Midbrain (tissue), 1 donor: ENCODE measurements at regions not wholly inside any gene's neighbourhood (a gene's known extent, or its start where the extent isn't known, plus 50 kb on each side); places are given as distances from the start of the nearest gene placed in this dataset.

Source experiments
- DNase-seq: peaks from one replicate; lab custom pipeline; 2025; lab: John Stamatoyannopoulos, UW

DNA sequence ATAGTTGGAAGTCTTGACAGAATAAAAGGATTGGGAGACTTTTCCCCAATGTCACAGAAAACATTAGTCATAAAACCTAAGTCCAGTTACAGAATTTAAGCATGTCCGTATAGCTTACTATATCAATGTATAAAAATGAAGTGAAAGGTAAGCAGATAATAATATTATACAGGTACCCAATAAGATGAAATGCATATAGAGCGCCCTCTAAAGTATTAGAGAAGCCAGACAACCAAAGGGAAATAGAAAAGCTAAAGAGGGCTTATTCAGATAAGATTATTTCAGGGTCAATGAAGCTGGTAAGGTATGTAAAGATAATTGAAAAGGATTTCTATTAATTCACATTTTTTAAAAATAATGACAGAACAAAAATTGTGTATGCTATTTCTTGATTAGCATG is 947.7 kb upstream of the MAP3K7 start:
- no peak for DNase-seq

DNA sequence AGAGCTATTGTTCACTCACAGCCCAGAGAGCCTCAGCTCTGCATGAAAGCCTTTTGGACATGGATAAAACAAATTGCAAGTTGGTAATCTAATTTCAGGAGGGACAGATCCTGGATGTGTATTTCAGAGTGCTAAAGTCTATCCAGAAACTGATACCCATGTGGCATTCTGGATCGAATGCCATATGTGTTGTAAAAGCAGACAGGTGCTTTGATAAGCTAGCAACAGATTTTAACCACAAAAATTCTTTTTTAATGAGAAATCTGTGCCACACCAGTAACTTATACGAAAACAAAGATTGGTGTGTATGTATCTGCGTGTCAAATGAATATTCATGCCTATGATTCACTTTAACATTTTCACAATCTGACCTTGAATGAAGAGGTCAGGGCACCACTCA is 936.6 kb upstream of the MAP3K7 start:
- no peak for DNase-seq

DNA sequence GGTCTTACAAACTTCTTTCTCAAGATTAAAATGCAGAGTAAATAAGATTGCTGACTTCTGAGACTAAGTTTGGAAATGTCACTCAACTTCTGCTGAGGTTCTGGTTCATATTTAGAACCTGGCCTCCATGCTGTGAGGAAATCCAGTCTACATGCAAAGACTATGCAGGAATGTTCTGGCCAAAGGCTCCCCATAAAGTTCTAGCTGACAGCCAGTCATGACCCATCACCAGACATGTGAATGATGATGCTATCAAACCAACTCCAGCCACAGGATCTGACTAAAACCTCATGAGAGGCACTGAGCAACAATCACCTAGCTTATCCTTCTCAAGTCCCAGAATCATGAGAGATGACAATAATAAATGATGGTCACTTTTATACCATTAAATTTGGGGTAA is 935.1 kb upstream of the MAP3K7 start:
- DNase-seq = no peak

DNA sequence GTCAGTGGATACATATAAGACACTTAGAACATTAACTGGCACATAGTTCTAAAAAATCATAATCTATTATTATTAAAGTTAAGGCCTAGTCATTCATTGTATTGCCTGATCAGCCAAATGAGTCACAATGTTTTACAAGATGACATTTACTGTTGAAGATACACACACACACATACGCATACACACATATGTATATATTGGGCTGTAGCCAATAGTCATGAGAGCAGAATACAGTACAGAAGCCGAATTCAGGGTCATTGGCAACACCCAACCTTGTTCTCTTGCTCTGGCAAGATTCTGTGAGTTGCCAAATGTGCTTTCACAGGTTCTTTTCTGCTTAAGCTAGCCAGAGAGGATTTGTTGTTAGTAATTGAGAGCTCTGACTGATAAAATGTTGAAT is 922.8 kb upstream of the MAP3K7 start:
- no peak for DNase-seq

DNA sequence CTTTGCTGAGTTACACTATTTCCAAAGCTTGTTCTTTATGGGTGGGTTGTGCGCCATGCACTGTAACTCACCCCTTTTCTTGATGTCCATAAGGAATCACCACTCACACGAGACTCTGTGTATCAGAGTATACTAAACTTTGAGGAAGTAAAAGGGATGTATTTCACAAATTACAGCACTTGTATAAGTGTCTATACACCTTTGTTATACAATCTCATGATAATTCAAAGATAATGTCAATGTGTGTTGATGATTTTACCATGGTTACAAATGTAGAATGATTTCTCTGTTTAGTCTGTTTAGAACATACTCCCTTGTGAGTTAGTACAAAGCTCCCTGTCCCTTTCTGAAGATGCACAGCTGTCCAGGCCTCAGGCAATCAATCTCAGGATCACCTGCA is 922.2 kb upstream of the MAP3K7 start:
- DNase-seq = no peak

DNA sequence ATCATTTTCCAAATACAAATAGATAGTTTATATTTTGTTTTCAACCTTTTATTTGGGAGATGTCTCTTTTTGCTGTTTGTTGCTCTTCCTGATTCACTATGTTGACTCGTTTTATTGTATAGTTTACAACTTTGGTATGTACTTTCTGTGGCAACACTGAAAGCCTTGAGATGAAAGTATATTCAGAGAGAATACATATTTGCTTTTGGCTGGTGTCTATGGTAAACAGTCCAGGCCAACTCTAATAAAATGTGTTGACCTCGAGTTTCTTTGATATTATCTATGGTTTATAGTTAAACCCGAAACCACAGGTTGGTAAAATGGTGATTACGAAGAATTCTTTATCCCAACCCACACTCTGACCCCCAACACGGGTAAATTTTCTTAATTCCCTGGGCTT is 919.6 kb upstream of the MAP3K7 start:
- no peak for DNase-seq

DNA sequence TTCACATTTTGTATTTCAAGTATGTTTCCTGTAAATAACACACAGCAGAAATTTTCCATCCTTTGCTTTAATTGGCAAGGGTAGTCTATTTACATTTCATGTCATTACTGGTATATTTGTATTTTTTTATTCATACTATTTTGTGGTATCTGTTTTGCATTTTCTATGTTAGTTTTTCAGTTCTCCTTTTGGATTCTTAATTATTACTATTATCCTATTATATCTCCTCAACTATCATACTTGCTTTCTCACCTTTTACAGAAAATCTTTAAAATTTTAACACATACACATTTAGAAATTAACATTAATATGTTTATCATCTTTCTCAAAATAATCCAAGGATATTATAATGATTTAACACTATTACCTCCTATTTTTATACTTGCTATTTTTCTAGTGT is 918.3 kb upstream of the MAP3K7 start:
- DNase-seq = no peak

DNA sequence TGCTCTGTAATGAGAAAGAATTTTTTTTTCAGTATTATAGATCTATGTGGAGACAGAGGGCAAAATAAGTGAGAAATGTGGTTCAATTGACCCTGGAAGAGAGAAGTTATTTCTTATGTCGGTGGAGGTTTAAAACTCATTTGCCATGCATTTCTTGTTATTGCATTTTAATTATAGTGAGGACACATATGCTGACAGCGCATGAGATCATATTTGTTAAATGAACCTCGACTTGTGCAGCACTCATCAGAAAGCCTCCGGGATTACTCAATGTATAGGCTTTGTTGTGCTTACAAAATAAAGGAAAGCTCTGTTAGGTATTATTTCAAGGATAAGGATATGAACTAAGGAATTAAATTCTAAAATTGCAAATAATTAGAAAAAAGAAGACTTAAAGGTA is 915.1 kb upstream of the MAP3K7 start:
- DNase-seq = no peak

DNA sequence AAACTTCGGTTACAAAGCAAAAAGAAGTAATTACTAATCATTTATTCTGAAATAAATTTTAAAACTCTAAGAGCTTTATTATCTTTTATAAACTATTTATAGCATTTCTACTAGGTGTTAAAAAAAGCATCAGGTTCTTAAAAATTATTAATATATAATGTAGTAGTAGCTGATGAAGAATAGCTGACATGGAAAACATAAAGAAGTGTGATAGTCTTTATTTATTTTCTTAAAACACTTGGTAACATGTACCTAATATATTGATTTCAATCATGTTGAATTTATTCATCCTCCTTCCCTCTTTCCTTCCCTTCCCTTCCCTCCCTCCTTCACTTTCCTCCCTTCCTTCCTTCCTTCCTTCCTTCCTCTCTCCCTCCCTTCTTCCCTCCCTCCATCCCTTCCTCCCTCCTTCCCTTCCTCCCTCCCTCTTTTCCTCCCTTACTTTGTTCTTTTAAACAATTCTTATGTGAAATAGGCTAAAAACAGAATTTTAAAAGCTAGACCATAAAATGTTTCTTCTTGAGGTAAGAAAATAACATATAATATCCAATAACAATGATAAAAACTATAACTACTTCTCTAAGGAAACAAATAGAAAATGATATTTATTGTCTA is 913.9 kb upstream of the MAP3K7 start:
- DNase-seq = no peak

DNA sequence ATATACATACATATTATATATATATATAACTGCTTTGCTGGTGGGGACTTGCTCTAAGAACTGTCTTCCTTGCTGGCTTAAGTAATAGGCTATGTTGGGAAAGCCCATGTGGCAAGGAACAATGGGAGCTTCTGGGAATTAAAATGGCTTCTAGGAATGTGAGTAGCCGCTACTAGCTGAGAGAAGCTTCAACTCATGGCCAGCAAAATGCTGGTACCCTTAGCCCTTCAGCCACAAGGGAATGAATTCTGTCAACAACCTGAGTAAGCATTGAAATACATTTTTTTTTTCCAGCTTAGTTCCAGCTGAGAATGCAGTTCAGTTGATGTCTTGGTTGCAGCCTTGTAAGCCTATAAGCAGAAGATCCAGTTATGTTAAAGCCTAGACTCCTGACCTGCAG is 911.7 kb upstream of the MAP3K7 start:
- no peak for DNase-seq

DNA sequence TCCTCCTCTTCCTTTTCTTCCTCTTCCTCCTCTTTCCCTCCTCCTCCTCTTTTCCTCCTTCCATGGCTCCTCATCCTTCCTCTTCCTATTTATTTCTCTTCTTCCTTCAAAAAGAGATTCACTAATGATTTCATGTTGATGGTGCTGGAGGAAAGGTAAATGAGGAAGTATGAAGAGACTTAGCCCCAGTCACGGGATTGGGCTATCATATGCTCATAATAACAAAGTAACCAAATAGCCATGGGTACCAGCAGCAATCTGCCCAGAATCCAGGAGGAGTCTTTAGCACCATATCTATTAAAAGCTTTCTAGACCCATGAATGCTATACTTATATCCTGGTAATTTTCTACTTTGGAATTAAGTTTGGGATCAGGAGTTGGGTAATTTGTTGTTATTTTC is 910.9 kb upstream of the MAP3K7 start:
- DNase-seq = no peak

DNA sequence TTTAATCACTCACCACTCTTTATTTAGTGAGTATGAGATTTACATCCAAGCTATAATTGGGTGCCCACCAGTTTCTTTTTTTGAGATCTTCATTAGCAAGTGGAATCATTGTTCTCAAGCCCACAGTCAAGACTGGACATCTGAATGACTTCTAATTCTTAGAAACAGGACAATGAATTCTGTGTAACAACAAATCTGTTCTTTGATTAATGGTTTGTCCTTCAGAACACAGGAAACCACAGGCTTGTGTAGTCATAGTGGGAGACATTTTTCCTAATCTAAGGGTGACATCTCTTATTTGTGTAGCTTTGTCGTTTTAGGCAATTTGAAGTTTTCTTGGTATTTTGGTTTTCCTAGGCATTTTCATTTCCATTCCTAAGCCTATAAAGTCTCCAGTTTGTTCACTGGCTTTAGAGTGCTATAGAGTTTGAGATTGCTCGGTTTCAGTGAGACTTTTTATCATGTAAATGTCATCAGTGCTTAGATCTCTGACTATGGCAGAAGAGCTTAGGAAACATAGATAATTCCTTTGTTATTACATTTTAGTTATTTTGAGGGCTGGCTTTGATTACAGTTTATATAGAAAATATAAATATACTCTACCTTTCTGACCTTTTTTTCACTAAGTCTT is 903.9 kb upstream of the MAP3K7 start:
- DNase-seq = no peak

DNA sequence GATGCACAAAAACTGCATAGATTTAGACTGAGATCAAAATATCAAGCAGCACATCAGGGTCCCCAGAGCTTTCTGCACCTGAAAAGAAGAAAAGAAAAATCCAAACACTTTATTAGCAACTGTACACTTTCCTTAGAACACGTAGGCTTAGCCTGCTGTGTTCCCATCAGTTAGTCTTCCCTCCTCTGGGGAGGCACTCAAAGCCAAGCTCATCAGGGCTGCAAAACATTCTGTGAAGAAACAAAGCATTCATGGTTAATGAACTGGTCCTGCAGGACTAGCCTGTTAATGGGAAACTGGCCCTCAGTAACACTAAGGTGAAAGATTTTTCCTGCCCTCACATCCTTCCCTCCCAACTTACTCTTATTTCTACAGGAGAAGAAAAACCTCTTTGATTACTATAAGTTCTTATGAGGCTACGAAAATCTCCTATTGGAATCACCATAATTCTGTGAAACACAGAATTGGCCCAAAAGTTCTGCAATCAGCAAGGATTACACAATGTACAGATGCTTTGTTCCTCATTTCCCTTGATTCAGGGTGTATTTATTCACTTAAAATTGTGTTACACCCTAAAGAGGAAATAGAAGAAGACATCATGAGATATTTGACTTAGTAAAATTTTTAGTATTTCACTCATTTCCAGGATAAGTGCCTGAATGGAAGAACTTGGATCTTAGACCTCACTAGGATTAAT is 901.0 kb upstream of the MAP3K7 start:
- DNase-seq = no peak

DNA sequence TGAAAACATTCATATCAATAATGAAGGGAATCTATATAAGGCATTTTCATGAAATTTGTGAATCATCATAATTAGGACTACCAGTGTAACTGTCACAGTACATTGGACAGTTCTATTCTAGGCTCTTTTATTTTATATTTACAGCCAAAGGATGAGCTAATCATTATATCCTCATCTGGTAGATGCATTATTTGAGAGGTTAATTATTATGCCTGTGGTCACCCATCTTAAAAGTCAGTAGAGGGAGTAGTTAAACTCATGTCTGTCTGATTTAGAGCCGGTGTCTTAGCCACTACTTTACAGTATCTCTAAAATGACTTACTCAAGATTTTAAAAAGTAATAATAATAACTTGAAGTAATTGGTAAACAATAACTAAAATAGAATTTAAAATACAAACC is 899.3 kb upstream of the MAP3K7 start:
- no peak for DNase-seq

DNA sequence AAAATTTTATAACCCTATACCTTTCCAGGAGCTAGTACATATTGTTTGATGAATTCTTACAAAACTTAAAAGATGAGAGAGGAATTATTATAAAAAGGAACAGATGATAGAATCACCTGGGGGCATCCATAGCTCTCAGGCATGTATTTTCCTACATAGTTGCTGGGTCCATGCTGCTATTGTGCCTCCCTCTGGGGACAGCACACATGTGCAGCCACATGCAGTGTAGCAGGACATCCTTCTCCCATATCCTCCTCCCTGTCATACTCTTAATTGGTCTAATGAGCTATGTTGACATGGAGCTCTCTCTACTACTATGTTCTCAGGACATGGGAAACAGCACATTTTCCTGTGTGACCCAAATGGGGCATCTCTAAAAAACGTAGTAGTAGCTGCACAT is 898.2 kb upstream of the MAP3K7 start:
- DNase-seq = no peak

DNA sequence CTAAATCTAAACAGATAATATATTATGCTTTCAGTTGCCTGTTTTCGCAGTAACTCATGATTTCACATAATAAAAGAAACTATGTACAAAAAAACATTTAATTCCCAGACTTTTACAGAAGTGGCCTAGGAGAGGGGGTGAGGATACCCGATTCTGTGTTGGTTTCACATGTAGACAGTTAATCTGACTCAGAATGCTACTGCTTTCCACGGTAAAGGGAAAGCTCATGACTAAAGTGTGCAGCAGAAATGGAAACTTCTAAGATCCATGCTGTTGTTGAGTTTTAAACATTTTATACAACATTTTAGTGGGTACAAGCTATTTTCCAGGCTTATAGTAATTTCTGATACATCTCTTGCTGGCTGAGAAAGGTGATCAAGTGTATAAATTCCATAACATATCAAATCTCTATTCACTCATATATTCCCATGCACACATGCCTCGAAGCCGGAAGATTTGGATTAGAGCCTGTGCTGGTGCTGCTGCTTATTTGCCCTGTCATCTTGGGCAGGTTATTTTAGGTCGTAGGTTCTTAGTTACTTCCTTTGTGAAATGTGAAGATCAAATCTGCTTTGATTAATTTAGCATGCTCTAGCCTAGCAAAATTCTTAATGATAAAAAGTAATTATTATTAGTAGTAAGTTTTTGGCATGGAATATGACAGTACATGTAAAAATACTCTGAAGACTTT is 896.7 kb upstream of the MAP3K7 start:
- DNase-seq = no peak

DNA sequence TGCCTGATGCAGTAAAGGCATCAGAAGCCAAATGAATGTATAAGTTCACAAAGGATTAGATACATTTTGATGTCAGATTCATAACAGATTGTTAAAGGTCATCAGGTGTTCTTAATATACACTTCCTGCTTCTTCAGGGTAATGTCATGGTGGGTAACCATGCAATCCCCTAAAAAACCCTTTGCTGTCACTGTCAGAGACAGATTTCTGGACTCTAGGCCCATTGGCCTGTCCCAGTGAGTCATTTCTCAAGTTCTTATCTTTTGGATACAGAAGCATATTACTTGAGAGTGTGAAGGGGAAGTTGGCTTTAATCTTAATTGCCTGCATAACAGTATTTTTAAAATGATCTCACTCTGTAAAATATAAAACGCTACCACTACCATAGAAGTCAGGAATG is 895.6 kb upstream of the MAP3K7 start:
- no peak for DNase-seq

DNA sequence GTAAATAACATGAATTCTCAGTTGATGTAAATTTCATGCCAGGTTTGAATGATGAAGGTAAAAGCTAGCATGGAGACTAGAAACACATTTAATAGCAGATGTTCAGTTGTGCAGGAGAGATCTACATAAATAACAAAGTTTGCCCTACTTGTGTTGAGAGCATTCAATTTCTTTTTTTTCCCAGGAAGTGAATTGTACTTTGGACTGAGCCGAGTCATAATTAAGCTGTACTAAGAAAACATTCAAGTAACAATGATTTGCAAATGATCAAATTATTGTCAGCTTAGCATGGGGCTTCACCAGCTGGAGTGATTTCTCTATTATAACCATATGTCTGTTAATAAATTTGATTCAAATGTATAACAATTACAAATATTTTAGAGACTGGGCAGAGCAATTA is 893.5 kb upstream of the MAP3K7 start:
- DNase-seq = no peak

DNA sequence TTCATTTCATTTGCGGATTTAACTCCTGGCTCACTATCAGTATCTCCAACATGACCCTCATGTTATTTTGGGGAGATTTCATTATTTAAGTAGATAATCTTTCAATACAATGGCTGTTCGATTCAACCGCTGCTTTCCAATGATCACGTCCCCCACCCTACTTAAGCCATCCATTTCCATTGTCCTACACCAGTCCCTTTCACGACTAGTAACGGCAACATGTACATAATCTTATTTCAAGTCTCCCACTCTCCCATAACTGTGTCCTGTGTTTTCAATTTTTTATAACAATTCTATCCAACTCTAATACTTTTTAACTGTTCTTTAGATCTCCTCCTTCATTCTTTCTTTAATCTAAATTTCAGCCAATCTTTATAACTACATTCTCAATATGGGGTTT is 890.8 kb upstream of the MAP3K7 start:
- no peak for DNase-seq

DNA sequence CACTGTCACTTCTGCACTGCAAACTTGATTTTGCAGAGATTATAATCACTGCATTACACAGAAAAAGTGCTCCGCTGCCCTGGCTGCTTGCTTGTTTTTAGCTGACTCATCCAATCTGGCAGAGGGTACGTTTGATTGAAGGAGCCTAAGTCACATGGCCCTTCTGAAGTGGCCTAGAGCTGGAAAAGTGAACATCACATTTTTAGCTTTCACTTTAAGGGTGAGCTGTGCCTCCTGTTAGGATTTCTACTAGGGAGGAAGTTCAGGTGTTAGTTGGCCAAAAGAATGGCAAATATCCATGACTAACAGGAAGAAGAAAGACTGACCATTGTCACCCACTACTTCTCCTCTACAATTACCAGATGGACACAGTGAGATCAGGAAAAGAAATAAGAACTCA is 889.1 kb upstream of the MAP3K7 start:
- peak; percentile 55 for DNase-seq

DNA sequence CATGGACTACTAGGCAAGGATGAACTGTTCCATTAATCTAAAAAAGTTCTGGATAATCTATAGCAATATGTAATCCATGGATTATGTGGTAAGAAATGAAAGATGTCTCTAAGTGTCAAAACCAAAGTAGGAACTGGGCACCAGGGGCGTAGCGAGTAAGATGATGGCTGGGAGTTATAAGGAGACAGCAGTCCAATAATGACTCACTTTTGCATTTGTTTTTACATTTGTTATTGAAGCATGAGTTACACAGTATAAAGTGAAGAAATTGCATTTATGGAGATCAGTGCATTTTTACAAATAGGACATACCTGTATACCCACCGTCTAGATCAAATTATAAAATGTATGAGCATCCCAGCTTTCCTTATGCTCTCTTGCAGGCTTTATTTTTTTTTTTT is 878.5 kb upstream of the MAP3K7 start:
- no peak for DNase-seq

DNA sequence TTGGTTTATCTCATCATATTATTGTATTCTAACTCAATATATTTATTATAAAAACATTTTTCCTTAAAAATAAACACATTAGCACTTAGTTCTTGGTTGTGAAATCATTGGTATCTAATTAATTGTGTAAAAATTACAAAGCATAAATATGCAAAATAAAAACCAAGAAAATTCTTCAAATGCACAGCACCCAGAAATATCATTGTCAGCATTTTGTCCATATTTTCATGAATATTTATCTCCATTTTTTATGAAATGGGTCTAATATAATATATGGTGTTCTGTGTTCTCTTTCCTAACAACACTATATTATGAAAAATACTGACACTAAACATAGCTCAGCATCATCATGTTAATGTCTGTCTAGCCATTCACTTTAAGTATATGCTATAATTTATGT is 877.8 kb upstream of the MAP3K7 start:
- DNase-seq = no peak

DNA sequence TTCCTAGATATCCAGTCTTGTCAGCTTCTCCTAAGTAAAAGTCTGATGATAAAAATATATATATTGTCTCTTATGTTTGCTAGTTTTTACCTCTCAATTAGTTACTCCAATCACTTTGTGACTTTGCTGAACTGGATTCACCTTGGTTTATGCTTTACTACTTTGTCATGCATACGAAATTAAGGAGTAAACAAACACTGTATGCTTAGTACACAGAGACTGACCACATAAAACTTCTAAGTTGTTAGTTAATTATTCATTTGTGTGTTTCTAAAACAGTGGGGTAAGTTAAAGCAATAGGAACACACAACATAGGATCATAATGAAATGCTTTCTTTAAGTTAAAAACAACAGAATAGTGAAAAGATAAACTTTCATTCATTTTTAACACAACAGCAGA is 877.3 kb upstream of the MAP3K7 start:
- no peak for DNase-seq
